Activated T-cell treated with anti-CD3 and anti-CD28 coated beads, Interleukin-2, amount 50 U/mL, for 24 hours (primary cell): ENCODE measurements at regions not wholly inside any gene's neighbourhood (a gene's known extent, or its start where the extent isn't known, plus 50 kb on each side); places are given as distances from the start of the nearest gene placed in this dataset.

Experiments used
- DNase-seq: peaks from one replicate; pipeline ENCODE4 v3.0.0-alpha.2; 2020
- H3K27ac Mint-ChIP-seq: 2 replicates; pipeline ENCODE4 v1.8.0; 2020; ENCODE audit warnings: mild to moderate bottlenecking, mixed read lengths
- H3K27me3 Mint-ChIP-seq: 2 replicates; pipeline ENCODE4 v1.8.0; 2020; ENCODE audit warnings: mixed read lengths
- H3K36me3 Mint-ChIP-seq: 2 replicates; pipeline ENCODE4 v1.8.0; 2020; ENCODE audit warnings: low read depth, mixed read lengths
- H3K4me1 Mint-ChIP-seq: 2 replicates; pipeline ENCODE4 v1.8.0; 2020; ENCODE audit warnings: low read depth, mixed read lengths
- H3K4me3 Mint-ChIP-seq: 2 replicates; pipeline ENCODE4 v1.8.0; 2020; ENCODE audit warnings: mild to moderate bottlenecking, moderate library complexity, mixed read lengths
- H3K9me3 Mint-ChIP-seq: 2 replicates; pipeline ENCODE4 v1.8.0; 2020; ENCODE audit warnings: mixed read lengths

DNA sequence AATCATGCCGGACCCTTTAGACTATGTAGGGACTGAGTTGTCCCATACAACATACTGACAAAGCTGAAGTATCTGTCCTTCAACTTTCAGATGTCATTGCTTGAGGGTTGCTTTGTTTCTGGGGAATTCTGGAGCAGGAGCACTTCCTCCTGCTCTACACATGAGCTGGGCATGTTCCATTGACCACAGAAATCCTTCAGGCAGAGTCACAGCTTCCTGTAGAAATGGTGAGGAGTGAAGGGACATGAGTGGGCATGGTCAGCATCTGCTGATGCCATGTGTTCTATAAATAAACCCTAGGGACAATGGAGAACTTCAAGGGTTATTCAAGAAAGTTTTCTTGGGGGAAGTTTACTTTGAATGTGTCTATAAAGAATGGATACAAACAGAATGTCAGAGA, 296.6 kb upstream of the FBXL7 start:
- Mint-ChIP-seq H3K4me1 (no peaks in the 10 kb centered on the region), H3K4me3 (no peak overlapping the region), H3K36me3 (no peaks in the 10 kb centered on the region), H3K9me3 (peaks cover 23% of the 10 kb centered on the region), H3K27me3 (no peaks in the 10 kb centered on the region), H3K27ac (no peak overlapping the region)
- DNase-seq = no peak

DNA sequence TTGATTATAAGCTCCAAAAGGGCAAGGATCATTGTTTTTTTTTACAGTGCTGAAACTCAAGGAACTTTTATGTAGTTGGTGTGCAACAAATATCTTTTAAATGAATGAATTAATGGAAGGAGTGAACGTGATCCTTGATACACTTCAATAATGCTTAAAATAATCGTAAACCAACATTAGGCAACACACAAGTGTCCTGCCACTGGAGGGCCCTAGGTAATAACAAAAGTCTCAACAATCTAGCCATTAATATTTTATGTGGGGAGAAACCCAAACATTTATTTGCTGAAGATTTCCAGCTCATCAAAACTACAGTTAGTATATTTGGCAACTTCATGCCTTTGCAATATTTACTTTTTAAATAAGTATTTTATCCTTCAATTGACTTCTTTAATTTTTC, 309.0 kb upstream of the FBXL7 start:
- no peaks in the 10 kb centered on the region for H3K36me3 Mint-ChIP-seq
- H3K4me3 Mint-ChIP-seq = no peak overlapping the region
- no peaks in the 10 kb centered on the region for H3K27me3 Mint-ChIP-seq
- H3K27ac Mint-ChIP-seq = no peak overlapping the region
- H3K4me1 Mint-ChIP-seq = no peaks in the 10 kb centered on the region
- H3K9me3 Mint-ChIP-seq = peaks cover 41% of the 10 kb centered on the region
- no peak for DNase-seq

DNA sequence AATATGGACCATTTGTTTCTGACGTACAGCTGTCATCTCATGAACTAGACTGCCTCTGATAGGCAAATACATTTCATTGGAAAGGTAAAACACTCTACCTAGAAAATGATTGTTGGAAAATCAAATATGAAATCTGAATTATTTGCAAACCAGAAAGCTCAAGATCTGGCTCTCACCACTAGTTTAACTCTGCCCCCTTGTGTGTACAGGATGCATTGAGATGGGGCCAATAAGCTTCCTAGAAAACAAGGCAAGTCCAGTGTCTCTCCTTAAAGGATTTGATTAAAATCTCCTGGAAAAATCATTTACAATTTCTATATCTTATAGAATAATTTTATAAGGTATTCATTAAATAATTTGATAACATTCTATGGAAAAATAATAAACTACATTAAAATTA, 311.9 kb upstream of the ANKH start:
- H3K4me1 Mint-ChIP-seq = no peaks in the 10 kb centered on the region
- H3K9me3 Mint-ChIP-seq = peaks cover 27% of the 10 kb centered on the region

GRCh38 chr5:15170173-15170572, 298.6 kb upstream of the ANKH start:
- no peak overlapping the region for H3K4me3 Mint-ChIP-seq
- no peak for DNase-seq
- peaks cover 43% of the 10 kb centered on the region for H3K9me3 Mint-ChIP-seq
- H3K27me3 Mint-ChIP-seq = no peaks in the 10 kb centered on the region
- no peak overlapping the region for H3K27ac Mint-ChIP-seq
- H3K4me1 Mint-ChIP-seq = no peaks in the 10 kb centered on the region
- H3K36me3 Mint-ChIP-seq = no peaks in the 10 kb centered on the region

More for the DNA sequence above, 311.9 kb upstream of the ANKH start:
- H3K36me3 Mint-ChIP-seq = no peaks in the 10 kb centered on the region
- no peak overlapping the region for H3K4me3 Mint-ChIP-seq
- no peak for DNase-seq
- H3K27me3 Mint-ChIP-seq = no peaks in the 10 kb centered on the region
- H3K27ac Mint-ChIP-seq = no peak overlapping the region

- H3K36me3 Mint-ChIP-seq = no peaks in the 10 kb centered on the region
- no peaks in the 10 kb centered on the region for H3K4me1 Mint-ChIP-seq
- H3K27ac Mint-ChIP-seq = no peak overlapping the region
- H3K27me3 Mint-ChIP-seq = no peaks in the 10 kb centered on the region
- H3K9me3 Mint-ChIP-seq = peaks cover 44% of the 10 kb centered on the region
- H3K4me3 Mint-ChIP-seq = no peak overlapping the region
- DNase-seq = no peak
Observed at GRCh38 chr5:15168358-15168757, 296.8 kb upstream of the ANKH start.

- no peaks in the 10 kb centered on the region for H3K27me3 Mint-ChIP-seq
- H3K4me3 Mint-ChIP-seq = no peak overlapping the region
- no peak for DNase-seq
- H3K27ac Mint-ChIP-seq = no peak overlapping the region
- no peaks in the 10 kb centered on the region for H3K4me1 Mint-ChIP-seq
- no peaks in the 10 kb centered on the region for H3K36me3 Mint-ChIP-seq
- H3K9me3 Mint-ChIP-seq = peaks cover 29% of the 10 kb centered on the region
Observed at GRCh38 chr5:15160091-15160490, 288.5 kb upstream of the ANKH start.

DNA sequence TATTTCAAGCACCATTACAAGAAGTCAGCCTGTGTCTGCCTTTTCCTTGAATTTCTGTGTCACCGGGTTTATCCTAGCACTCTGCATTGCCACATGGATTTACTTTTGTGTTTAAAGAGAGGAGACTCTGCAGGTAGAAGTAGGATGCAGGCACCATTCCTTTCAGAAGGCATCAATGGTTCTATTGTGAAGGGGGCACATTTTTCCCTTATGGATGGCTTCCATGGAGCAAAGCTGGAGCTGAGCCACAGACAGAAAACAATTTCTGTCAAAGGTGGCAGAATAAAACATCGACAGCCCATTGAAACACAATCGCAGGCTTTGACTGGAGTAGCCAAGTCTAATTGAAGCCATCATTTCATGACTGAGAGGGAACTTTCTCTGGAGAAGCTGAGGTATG, 288.0 kb upstream of the ANKH start:
- H3K27ac Mint-ChIP-seq = no peak overlapping the region

GRCh38 chr5:15142458-15142857, 270.9 kb upstream of the ANKH start:
- DNase-seq = no peak
- Mint-ChIP-seq H3K27me3 (no peaks in the 10 kb centered on the region), H3K4me1 (no peaks in the 10 kb centered on the region), H3K4me3 (no peak overlapping the region), H3K36me3 (no peaks in the 10 kb centered on the region), H3K27ac (no peak overlapping the region), H3K9me3 (no peaks in the 10 kb centered on the region)

More for the DNA sequence above, 288.0 kb upstream of the ANKH start:
- Mint-ChIP-seq H3K9me3 (peaks cover 32% of the 10 kb centered on the region), H3K27me3 (no peaks in the 10 kb centered on the region), H3K4me1 (no peaks in the 10 kb centered on the region), H3K4me3 (no peak overlapping the region), H3K36me3 (no peaks in the 10 kb centered on the region)
- DNase-seq = no peak

DNA sequence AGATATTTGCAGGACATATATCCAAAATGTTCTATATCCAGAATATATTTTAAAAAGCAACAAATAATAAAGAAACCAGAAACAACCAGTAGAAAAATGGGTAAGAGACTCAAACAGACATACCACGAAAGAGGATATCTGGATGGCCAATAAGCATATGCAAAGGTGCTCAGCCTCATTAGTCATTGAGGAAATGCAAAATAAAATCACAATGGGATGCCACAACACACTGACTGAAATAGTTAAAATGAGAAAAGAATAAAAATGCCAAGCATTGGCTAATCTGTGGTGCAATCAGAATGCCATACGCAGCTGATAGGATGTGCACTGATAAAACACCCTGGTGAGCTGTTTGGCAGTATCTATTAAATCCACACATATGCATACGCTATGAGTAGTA, 265.8 kb upstream of the ANKH start:
- DNase-seq = no peak
- Mint-ChIP-seq H3K4me1 (no peaks in the 10 kb centered on the region), H3K9me3 (peaks cover 5% of the 10 kb centered on the region), H3K4me3 (no peak overlapping the region), H3K27ac (no peak overlapping the region), H3K36me3 (no peaks in the 10 kb centered on the region), H3K27me3 (no peaks in the 10 kb centered on the region)

GRCh38 chr5:15135661-15136060, 264.1 kb upstream of the ANKH start:
- H3K27ac Mint-ChIP-seq = no peak overlapping the region
- H3K4me3 Mint-ChIP-seq = no peak overlapping the region
- peaks cover 5% of the 10 kb centered on the region for H3K9me3 Mint-ChIP-seq
- H3K4me1 Mint-ChIP-seq = no peaks in the 10 kb centered on the region
- no peaks in the 10 kb centered on the region for H3K36me3 Mint-ChIP-seq
- DNase-seq = no peak
- no peaks in the 10 kb centered on the region for H3K27me3 Mint-ChIP-seq

GRCh38 chr5:15133456-15133965, 261.9 kb upstream of the ANKH start:
- Mint-ChIP-seq H3K27ac (no peak overlapping the region), H3K9me3 (peaks cover 9% of the 10 kb centered on the region), H3K4me3 (no peak overlapping the region), H3K4me1 (no peaks in the 10 kb centered on the region), H3K36me3 (no peaks in the 10 kb centered on the region), H3K27me3 (no peaks in the 10 kb centered on the region)
- no peak for DNase-seq

DNA sequence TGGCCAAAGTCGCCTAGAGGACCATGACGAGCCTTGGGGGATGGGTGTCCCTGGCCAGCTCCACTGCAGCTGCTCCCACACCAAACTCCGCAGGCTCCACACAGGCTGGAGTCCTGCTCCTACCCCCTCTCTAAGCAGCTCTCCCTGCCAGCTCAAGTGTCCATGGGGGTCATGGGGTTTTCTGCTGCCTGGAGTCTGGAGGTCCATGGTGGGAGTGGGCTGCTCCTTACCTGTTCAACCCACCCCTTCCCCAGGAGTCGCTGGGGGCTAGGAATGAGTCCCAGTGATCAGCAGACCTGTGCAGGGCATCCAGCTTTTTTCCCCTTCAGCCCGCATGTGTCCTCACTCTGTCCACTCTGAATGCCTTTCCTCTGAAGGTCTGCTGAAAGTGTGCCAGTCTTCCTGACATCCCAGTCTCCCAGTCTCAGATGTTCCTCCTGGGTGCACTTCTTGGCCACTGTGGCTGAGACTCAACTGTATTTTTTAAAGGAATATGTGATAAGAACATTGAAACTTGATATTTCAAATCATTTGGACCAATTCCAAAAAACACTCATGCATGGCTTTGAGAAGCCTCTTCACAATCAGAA, 261.3 kb upstream of the ANKH start:
- no peak overlapping the region for H3K4me3 Mint-ChIP-seq
- no peak for DNase-seq
- no peaks in the 10 kb centered on the region for H3K27me3 Mint-ChIP-seq
- H3K36me3 Mint-ChIP-seq = no peaks in the 10 kb centered on the region
- no peak overlapping the region for H3K27ac Mint-ChIP-seq
- H3K4me1 Mint-ChIP-seq = no peaks in the 10 kb centered on the region
- peaks cover 10% of the 10 kb centered on the region for H3K9me3 Mint-ChIP-seq

- Mint-ChIP-seq H3K4me3 (no peak overlapping the region), H3K9me3 (peaks cover 10% of the 10 kb centered on the region), H3K36me3 (no peaks in the 10 kb centered on the region), H3K27me3 (no peaks in the 10 kb centered on the region), H3K4me1 (no peaks in the 10 kb centered on the region), H3K27ac (no peak overlapping the region)
- DNase-seq = no peak
Observed at GRCh38 chr5:15131909-15132308, 260.3 kb upstream of the ANKH start.

GRCh38 chr5:15124871-15125568, 253.4 kb upstream of the ANKH start:
- peaks cover 6% of the 10 kb centered on the region for H3K9me3 Mint-ChIP-seq
- H3K36me3 Mint-ChIP-seq = no peaks in the 10 kb centered on the region
- no peaks in the 10 kb centered on the region for H3K27me3 Mint-ChIP-seq
- no peak for DNase-seq
- H3K27ac Mint-ChIP-seq = no peak overlapping the region
- no peaks in the 10 kb centered on the region for H3K4me1 Mint-ChIP-seq
- H3K4me3 Mint-ChIP-seq = no peak overlapping the region

DNA sequence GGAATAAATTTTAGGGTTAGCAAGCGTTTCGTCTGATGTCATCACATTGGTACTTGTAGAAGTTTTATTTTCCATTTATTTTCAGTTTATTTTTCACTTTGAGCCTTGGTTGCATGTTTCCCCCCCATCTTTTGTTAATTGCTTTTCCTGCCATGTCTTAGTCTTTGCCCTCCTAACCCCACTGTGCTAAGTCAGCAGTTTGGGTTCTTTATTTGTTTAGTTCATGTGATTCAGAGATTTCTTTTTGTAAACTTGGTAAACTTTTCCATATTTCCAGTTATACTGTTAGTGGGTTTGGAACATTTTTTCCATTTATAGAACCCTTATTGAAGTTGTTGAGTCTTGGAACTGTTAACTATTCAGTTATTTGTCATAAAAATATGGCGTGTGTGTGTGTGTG, 252.9 kb upstream of the ANKH start:
- H3K9me3 Mint-ChIP-seq = peaks cover 6% of the 10 kb centered on the region
- H3K4me1 Mint-ChIP-seq = no peaks in the 10 kb centered on the region
- no peak overlapping the region for H3K4me3 Mint-ChIP-seq

More for the DNA sequence above, 252.9 kb upstream of the ANKH start:
- Mint-ChIP-seq H3K27me3 (no peaks in the 10 kb centered on the region), H3K27ac (no peak overlapping the region), H3K36me3 (no peaks in the 10 kb centered on the region)
- DNase-seq = no peak
